ENCODE measurements at regions not wholly inside any gene's neighbourhood (a gene's known extent, or its start where the extent isn't known, plus 50 kb on each side); places are given as distances from the start of the nearest gene placed in this dataset.

DNA sequence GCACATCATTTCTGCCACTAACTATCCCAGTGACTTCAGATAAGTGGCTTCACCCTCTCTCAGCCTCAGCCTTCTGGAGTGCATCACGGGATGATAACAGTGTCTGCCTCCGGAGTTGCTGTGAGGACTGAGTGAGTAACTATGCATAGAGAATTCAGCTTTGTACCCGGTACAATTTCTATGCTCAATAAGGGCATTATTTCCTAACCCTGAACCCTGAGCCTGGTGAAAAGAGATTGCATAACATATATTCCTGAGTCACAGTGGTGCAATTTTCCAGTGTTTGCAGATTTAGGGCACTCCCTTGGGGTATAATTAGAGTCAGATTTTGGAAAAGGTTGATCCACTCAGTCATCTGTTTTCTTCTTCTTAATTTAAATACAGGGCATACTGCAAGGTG, 181.1 kb downstream of the PTPN11 start:
- H3K27ac ChIP-seq: no peak overlapping the region
- H3K9me3 ChIP-seq: peaks cover 0 to 7% (median 0%) of the 10 kb centered on the region in 8 donors
- intact Hi-C loops (cut with DNase I; ENCODE audit: low total_unique reads): no loop called here
- no peak for DNase-seq
- H3K4me3 ChIP-seq: no peak overlapping the region
- no peaks in the 10 kb centered on the region for H3K36me3 ChIP-seq
- 53 to 76% (median 67%) methylated on average over 3 of the region's 3 CpGs for WGBS, 5 donors
- H3K27me3 ChIP-seq (replicated peaks in 1 of 7): peaks cover 0 to 75% (median 0%) of the 10 kb centered on the region in 7 donors
- TF ChIP-seq, protein P1, sequence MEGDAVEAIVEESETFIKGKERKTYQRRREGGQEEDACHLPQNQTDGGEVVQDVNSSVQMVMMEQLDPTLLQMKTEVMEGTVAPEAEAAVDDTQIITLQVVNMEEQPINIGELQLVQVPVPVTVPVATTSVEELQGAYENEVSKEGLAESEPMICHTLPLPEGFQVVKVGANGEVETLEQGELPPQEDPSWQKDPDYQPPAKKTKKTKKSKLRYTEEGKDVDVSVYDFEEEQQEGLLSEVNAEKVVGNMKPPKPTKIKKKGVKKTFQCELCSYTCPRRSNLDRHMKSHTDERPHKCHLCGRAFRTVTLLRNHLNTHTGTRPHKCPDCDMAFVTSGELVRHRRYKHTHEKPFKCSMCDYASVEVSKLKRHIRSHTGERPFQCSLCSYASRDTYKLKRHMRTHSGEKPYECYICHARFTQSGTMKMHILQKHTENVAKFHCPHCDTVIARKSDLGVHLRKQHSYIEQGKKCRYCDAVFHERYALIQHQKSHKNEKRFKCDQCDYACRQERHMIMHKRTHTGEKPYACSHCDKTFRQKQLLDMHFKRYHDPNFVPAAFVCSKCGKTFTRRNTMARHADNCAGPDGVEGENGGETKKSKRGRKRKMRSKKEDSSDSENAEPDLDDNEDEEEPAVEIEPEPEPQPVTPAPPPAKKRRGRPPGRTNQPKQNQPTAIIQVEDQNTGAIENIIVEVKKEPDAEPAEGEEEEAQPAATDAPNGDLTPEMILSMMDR (IDR thresholded peaks at IDR 0.05 in 8 of 11, conservative IDR thresholded peaks at IDR 0.05 in 3 of 11): no peak
- TF ChIP-seq POLR2AphosphoS5 (IDR thresholded peaks at IDR 0.05) (no peak), POLR2A (IDR thresholded peaks at IDR 0.05) (no peak)
- no peaks in the 10 kb centered on the region for H3K4me1 ChIP-seq

DNA sequence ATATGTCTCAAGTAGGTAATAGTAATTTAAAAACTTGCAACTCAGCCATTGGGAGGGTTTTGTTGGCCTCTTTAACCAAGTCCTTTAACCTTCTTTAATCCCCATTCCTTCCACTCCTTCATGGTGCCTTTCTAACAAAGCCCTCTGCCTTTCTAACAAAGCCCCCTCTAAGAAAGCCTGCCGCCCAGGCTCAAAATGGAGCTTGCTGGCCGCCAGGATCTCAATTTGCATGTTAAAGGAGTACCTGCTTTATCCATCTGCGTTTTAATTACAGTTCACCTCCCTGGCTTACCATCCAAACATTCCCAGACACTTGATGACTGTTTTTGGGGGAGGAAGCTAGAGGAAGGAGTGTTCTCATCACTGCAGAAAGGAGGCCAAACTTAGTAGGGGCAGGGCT, 183.4 kb downstream of the PTPN11 start:
- intact Hi-C loops (cut with DNase I; ENCODE audit: low total_unique reads): no loop called here
- 34 to 43% (median 40%) methylated on average over 3 of the region's 3 CpGs for WGBS, 5 donors
- no peak for DNase-seq
- Histone ChIP-seq H3K27me3 (replicated peaks in 1 of 7) (peaks cover 0 to 66% (median 0%) of the 10 kb centered on the region in 7 donors), H3K27ac (no peak overlapping the region), H3K36me3 (no peaks in the 10 kb centered on the region), H3K9me3 (peaks cover 0 to 7% (median 0%) of the 10 kb centered on the region in 8 donors), H3K4me1 (no peaks in the 10 kb centered on the region), H3K4me3 (no peak overlapping the region)
- TF ChIP-seq POLR2A (IDR thresholded peaks at IDR 0.05) (no peak), POLR2AphosphoS5 (IDR thresholded peaks at IDR 0.05) (no peak)
- TF ChIP-seq, protein P1 (IDR thresholded peaks at IDR 0.05 in 8 of 11, conservative IDR thresholded peaks at IDR 0.05 in 3 of 11): no peak

GRCh38 chr12:112606611-112607365, 184.8 kb upstream of the RPH3A start:
- Histone ChIP-seq H3K9me3 (no peaks in the 10 kb centered on the region), H3K27ac (no peak overlapping the region), H3K4me1 (no peaks in the 10 kb centered on the region), H3K36me3 (no peaks in the 10 kb centered on the region), H3K4me3 (no peak overlapping the region), H3K27me3 (replicated peaks in 1 of 7) (peaks cover 0 to 60% (median 0%) of the 10 kb centered on the region in 7 donors)
- no peak for DNase-seq
- 59 to 77% (median 65%) methylated on average over 4 of the region's 4 CpGs for WGBS, 5 donors
- no peak for TF ChIP-seq POLR2A (IDR thresholded peaks at IDR 0.05)
- no peak for TF ChIP-seq POLR2AphosphoS5 (IDR thresholded peaks at IDR 0.05)
- TF ChIP-seq, protein P1 (IDR thresholded peaks at IDR 0.05 in 8 of 11, conservative IDR thresholded peaks at IDR 0.05 in 3 of 11): no peak
- intact Hi-C loops (cut with DNase I; ENCODE audit: low total_unique reads): no loop called here

- no peak for DNase-seq
- intact Hi-C loops (cut with DNase I; ENCODE audit: low total_unique reads): no loop called here
- WGBS, 5 donors: 68 to 83% (median 73%) methylated on average over 3 of the region's 3 CpGs
These were observed 184.1 kb upstream of the RPH3A start for GRCh38 chr12:112607427-112607826.

More at GRCh38 chr12:112607427-112607826, 184.1 kb upstream of the RPH3A start:
- Histone ChIP-seq H3K36me3 (no peaks in the 10 kb centered on the region), H3K9me3 (no peaks in the 10 kb centered on the region), H3K4me3 (no peak overlapping the region), H3K4me1 (no peaks in the 10 kb centered on the region), H3K27ac (no peak overlapping the region), H3K27me3 (replicated peaks in 1 of 7) (peaks cover 0 to 55% (median 0%) of the 10 kb centered on the region in 7 donors)
- no peak for TF ChIP-seq POLR2AphosphoS5 (IDR thresholded peaks at IDR 0.05)
- TF ChIP-seq, protein P1 (IDR thresholded peaks at IDR 0.05 in 8 of 11, conservative IDR thresholded peaks at IDR 0.05 in 3 of 11): no peak
- no peak for TF ChIP-seq POLR2A (IDR thresholded peaks at IDR 0.05)
